Neural cell (in vitro differentiated cells): ENCODE measurements at regions not wholly inside any gene's neighbourhood (a gene's known extent, or its start where the extent isn't known, plus 50 kb on each side); places are given as distances from the start of the nearest gene placed in this dataset.

Experiments used
- H2AFZ ChIP-seq: fragments of 200-600, 300-800 bp; sonication (generic), shearing (Covaris generic); 2 replicates; pipeline ENCODE4 v1.6.0; 2014; ENCODE audit warnings: low read depth, mild to moderate bottlenecking, antibody characterized with exemption, low read length, moderate library complexity
- H3F3A ChIP-seq: fragments of 200-600 bp; shearing (Covaris generic); 2 replicates; pipeline ENCODE4 v1.6.1; 2016; ENCODE audit warnings: mild to moderate bottlenecking, moderate library complexity, mixed read lengths, antibody characterized with exemption, low read length; ENCODE audit not compliant: insufficient read depth, poor library complexity, severe bottlenecking
- H3K27ac ChIP-seq: fragments of 200-600, 300-800 bp; sonication (generic), shearing (Covaris generic); 2 replicates; pipeline ENCODE4 v1.5.1; 2014; ENCODE audit warnings: mild to moderate bottlenecking, low read length, moderate library complexity
- H3K27me3 ChIP-seq: fragments of 300-800, 200-600 bp; sonication (generic), shearing (Covaris generic); 2 replicates; pipeline ENCODE4 v1.6.0; 2014; ENCODE audit warnings: mild to moderate bottlenecking, low read depth, low read length, moderate library complexity; ENCODE audit not compliant: insufficient read depth
- H3K36me3 ChIP-seq: fragments of 300-800, 200-600 bp; sonication (generic), shearing (Covaris generic); 2 replicates; pipeline ENCODE4 v1.5.1; 2014; ENCODE audit warnings: mild to moderate bottlenecking, antibody characterized with exemption, low read length, moderate library complexity; ENCODE audit not compliant: insufficient read depth
- H3K4me2 ChIP-seq: fragments of 300-800, 200-600 bp; sonication (generic), shearing (Covaris generic); 2 replicates; pipeline ENCODE4 v1.6.0; 2014; ENCODE audit warnings: mild to moderate bottlenecking, low read length
- H3K4me3 ChIP-seq: fragments of 300-800, 200-600 bp; sonication (generic), shearing (Covaris generic); 2 replicates; pipeline ENCODE4 v1.5.1; 2014; ENCODE audit warnings: mild to moderate bottlenecking, low read length, moderate library complexity
- H3K79me2 ChIP-seq: fragments of 200-600 bp; shearing (Covaris generic); replicated peaks from 2 replicates; pipeline ENCODE4 v1.6.0; 2014; ENCODE audit warnings: mild to moderate bottlenecking, low read length, moderate library complexity; ENCODE audit not compliant: insufficient read depth
- H3K9ac ChIP-seq: fragments of 300-800, 200-600 bp; sonication (generic), shearing (Covaris generic); 2 replicates; pipeline ENCODE4 v1.6.1; 2016; ENCODE audit warnings: mild to moderate bottlenecking, low read length, mixed read lengths
- H3K9me2 ChIP-seq: fragments of 200-600 bp; shearing (Covaris generic); 2 replicates; pipeline ENCODE4 v1.6.1; 2016; ENCODE audit warnings: mild to moderate bottlenecking, low read length, mixed read lengths; ENCODE audit not compliant: insufficient read depth
- H3K9me3 ChIP-seq: fragments of 200-600, 300-800 bp; sonication (generic), shearing (Covaris generic); 2 replicates; pipeline ENCODE4 v1.6.1; 2016; ENCODE audit warnings: mild to moderate bottlenecking, mixed run types, low read length, moderate library complexity, mixed read lengths
- H4K20me1 ChIP-seq: fragments of 200-600 bp; shearing (Covaris generic); 2 replicates; pipeline ENCODE4 v1.6.1; 2016; ENCODE audit warnings: mild to moderate bottlenecking, mixed run types; ENCODE audit not compliant: insufficient read depth
- EP300 ChIP-seq: fragments of 450-650 bp; conservative IDR thresholded peaks from 2 replicates; pipeline ENCODE4 v1.6.1; 2014; ENCODE audit warnings: antibody characterized with exemption, mild to moderate bottlenecking, moderate library complexity; ENCODE audit not compliant: poor library complexity, severe bottlenecking
- EZH2 ChIP-seq: fragments of 200-600, 300-800 bp; shearing (Covaris generic), sonication (generic); IDR thresholded peaks from 2 replicates; pipeline ENCODE4 v1.6.1; 2014; ENCODE audit warnings: antibody characterized with exemption, low read length, borderline replicate concordance, mild to moderate bottlenecking; ENCODE audit not compliant: insufficient read depth, poor library complexity, severe bottlenecking
- MXI1 ChIP-seq: fragments of 450-650 bp; conservative IDR thresholded peaks from 2 replicates; pipeline ENCODE4 v1.6.1; 2014; ENCODE audit warnings: antibody characterized with exemption, mild to moderate bottlenecking; ENCODE audit not compliant: poor library complexity, severe bottlenecking
- POLR2AphosphoS5 ChIP-seq: IDR thresholded peaks from 2 replicates; pipeline ENCODE4 v1.6.1; 2012
- RAD21 ChIP-seq: fragments of 450-650 bp; conservative IDR thresholded peaks from 2 replicates; pipeline ENCODE4 v1.6.1; 2014; ENCODE audit warnings: antibody characterized with exemption, mild to moderate bottlenecking, moderate library complexity
- SMC3 ChIP-seq: fragments of 450-650 bp; conservative IDR thresholded peaks from 2 replicates; pipeline ENCODE4 v1.6.1; 2014; ENCODE audit warnings: antibody characterized with exemption, mild to moderate bottlenecking, moderate library complexity; ENCODE audit not compliant: poor library complexity
- TAF1 ChIP-seq: IDR thresholded peaks from 2 replicates; pipeline ENCODE4 v1.6.1; 2012; ENCODE audit warnings: low read depth
- TF ChIP-seq, protein P1 (sequence below): fragments of 450-650 bp; IDR thresholded peaks from 2 replicates; pipeline ENCODE4 v1.5.1; 2014; ENCODE audit warnings: antibody characterized with exemption, mild to moderate bottlenecking, moderate library complexity; ENCODE audit not compliant: poor library complexity, severe bottlenecking
- TF ChIP-seq, protein P2 (sequence below): IDR thresholded peaks from 2 replicates; pipeline ENCODE4 v1.6.1; 2012; ENCODE audit warnings: borderline replicate concordance

DNA sequence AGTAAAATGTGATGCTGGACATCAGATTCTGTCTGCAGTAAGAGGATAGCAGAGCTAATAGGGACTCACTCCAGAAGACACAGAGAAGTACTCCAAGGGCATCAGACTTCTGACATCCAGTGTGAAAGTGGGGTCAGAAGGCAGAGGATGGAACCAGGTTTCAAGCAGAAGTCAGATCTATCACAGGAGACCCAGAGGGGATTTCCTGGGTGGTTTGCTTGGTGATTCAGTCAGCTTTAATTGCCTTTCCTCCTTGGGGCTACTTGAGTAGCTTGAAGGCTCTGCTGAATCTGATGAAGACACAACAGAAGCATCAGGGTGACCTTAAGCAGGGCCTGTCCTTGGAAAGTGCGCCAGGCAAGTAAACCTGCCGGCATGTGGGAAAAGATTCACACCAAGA lies 300.6 kb downstream of the COG6 start:
- H3K79me2 ChIP-seq, result no peaks in the 10 kb centered on the region
- H2AFZ ChIP-seq, result no peak overlapping the region
- no peaks in the 10 kb centered on the region for H3K27me3 ChIP-seq
- H3K27ac ChIP-seq, result no peak overlapping the region
- H3K36me3 ChIP-seq, result no peaks in the 10 kb centered on the region
- H3F3A ChIP-seq, result no peaks in the 10 kb centered on the region
- H4K20me1 ChIP-seq, result no peaks in the 10 kb centered on the region
- no peak for TF ChIP-seq TAF1
- no peak for TF ChIP-seq POLR2AphosphoS5
- no peak for TF ChIP-seq EP300
- TF ChIP-seq, protein P1, sequence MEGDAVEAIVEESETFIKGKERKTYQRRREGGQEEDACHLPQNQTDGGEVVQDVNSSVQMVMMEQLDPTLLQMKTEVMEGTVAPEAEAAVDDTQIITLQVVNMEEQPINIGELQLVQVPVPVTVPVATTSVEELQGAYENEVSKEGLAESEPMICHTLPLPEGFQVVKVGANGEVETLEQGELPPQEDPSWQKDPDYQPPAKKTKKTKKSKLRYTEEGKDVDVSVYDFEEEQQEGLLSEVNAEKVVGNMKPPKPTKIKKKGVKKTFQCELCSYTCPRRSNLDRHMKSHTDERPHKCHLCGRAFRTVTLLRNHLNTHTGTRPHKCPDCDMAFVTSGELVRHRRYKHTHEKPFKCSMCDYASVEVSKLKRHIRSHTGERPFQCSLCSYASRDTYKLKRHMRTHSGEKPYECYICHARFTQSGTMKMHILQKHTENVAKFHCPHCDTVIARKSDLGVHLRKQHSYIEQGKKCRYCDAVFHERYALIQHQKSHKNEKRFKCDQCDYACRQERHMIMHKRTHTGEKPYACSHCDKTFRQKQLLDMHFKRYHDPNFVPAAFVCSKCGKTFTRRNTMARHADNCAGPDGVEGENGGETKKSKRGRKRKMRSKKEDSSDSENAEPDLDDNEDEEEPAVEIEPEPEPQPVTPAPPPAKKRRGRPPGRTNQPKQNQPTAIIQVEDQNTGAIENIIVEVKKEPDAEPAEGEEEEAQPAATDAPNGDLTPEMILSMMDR, result no peak
- no peak for TF ChIP-seq EZH2
- TF ChIP-seq MXI1, result no peak
- no peak for TF ChIP-seq SMC3
- no peak for TF ChIP-seq RAD21
- TF ChIP-seq, protein P2, sequence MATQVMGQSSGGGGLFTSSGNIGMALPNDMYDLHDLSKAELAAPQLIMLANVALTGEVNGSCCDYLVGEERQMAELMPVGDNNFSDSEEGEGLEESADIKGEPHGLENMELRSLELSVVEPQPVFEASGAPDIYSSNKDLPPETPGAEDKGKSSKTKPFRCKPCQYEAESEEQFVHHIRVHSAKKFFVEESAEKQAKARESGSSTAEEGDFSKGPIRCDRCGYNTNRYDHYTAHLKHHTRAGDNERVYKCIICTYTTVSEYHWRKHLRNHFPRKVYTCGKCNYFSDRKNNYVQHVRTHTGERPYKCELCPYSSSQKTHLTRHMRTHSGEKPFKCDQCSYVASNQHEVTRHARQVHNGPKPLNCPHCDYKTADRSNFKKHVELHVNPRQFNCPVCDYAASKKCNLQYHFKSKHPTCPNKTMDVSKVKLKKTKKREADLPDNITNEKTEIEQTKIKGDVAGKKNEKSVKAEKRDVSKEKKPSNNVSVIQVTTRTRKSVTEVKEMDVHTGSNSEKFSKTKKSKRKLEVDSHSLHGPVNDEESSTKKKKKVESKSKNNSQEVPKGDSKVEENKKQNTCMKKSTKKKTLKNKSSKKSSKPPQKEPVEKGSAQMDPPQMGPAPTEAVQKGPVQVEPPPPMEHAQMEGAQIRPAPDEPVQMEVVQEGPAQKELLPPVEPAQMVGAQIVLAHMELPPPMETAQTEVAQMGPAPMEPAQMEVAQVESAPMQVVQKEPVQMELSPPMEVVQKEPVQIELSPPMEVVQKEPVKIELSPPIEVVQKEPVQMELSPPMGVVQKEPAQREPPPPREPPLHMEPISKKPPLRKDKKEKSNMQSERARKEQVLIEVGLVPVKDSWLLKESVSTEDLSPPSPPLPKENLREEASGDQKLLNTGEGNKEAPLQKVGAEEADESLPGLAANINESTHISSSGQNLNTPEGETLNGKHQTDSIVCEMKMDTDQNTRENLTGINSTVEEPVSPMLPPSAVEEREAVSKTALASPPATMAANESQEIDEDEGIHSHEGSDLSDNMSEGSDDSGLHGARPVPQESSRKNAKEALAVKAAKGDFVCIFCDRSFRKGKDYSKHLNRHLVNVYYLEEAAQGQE, result no peak
- no peaks in the 10 kb centered on the region for H3K9me2 ChIP-seq
- H3K4me3 ChIP-seq, result no peak overlapping the region
- H3K4me2 ChIP-seq, result no peak overlapping the region
- H3K9me3 ChIP-seq, result no peaks in the 10 kb centered on the region
- no peak overlapping the region for H3K9ac ChIP-seq

GRCh38 chr13:39957868-39958677 lies 302.6 kb downstream of the COG6 start:
- H3K4me3 ChIP-seq, result no peak overlapping the region
- H2AFZ ChIP-seq, result no peak overlapping the region
- TF ChIP-seq SMC3 (no peak), POLR2AphosphoS5 (no peak), RAD21 (no peak), EP300 (no peak), EZH2 (no peak), TAF1 (no peak), MXI1 (no peak)
- TF ChIP-seq, protein P2, result no peak
- TF ChIP-seq, protein P1, result no peak
- H3K9ac ChIP-seq, result no peak overlapping the region
- no peaks in the 10 kb centered on the region for H3K36me3 ChIP-seq
- H3K9me3 ChIP-seq, result no peaks in the 10 kb centered on the region
- H3K9me2 ChIP-seq, result no peaks in the 10 kb centered on the region
- H3K27me3 ChIP-seq, result no peaks in the 10 kb centered on the region
- H3F3A ChIP-seq, result no peaks in the 10 kb centered on the region
- no peak overlapping the region for H3K4me2 ChIP-seq
- H4K20me1 ChIP-seq, result no peaks in the 10 kb centered on the region
- H3K27ac ChIP-seq, result no peak overlapping the region
- no peaks in the 10 kb centered on the region for H3K79me2 ChIP-seq
